H1 (cell line): ENCODE measurements at regions not wholly inside any gene's neighbourhood (a gene's known extent, or its start where the extent isn't known, plus 50 kb on each side); places are given as distances from the start of the nearest gene placed in this dataset.

Source experiments
- CTCF ChIA-PET: fragments of 300-600 bp; sonication (Branson Sonifier 250); formaldehyde crosslinking; loops from one replicate; lab custom pipeline; 2021; ENCODE audit not compliant: partially characterized antibody; lab: Charles Lee
- POLR2A ChIA-PET: fragments of 300-600 bp; sonication (Branson Sonifier 250); formaldehyde crosslinking; loops from one replicate; lab custom pipeline; 2021; ENCODE audit warnings: inconsistent platforms; ENCODE audit not compliant: partially characterized antibody; lab: Charles Lee
- DNase-seq, 2 experiments: peaks; one replicate each; pipeline versions ENCODE4 v3.0.0 to v3.0.0-alpha.2; 2010 to 2022; ENCODE audit warnings: low spot score in 2 of 2, low read depth in 1 of 2, mixed read lengths in 1 of 2
- FAIRE-seq: peaks from 2 replicates; lab custom pipeline; 2011; peaks lifted over from hg19 to GRCh38; lab: Jason Lieb, UNC
- H2AFZ ChIP-seq: 2 replicates; pipeline ENCODE4 v1.8.1; 2012; ENCODE audit warnings: low read length, inconsistent platforms
- H2AK5ac ChIP-seq: 2 replicates; pipeline ENCODE4 v1.6.1; 2013; ENCODE audit warnings: low read depth, low read length
- H2BK120ac ChIP-seq: replicated peaks from 2 replicates; pipeline ENCODE3; 2013; ENCODE audit warnings: low read depth, low read length, inconsistent platforms
- H2BK12ac ChIP-seq: 2 replicates; pipeline ENCODE4 v1.6.1; 2013; ENCODE audit warnings: low read depth, low read length
- H2BK15ac ChIP-seq: 2 replicates; pipeline ENCODE4 v1.6.1; 2013; ENCODE audit warnings: low read length
- H2BK20ac ChIP-seq: 2 replicates; pipeline ENCODE4 v1.6.1; 2013; ENCODE audit warnings: low read length
- H2BK5ac ChIP-seq: 2 replicates; pipeline ENCODE4 v1.6.1; 2013; ENCODE audit warnings: low read depth, low read length
- H3K14ac ChIP-seq: 2 replicates; pipeline ENCODE4 v1.6.1; 2013; ENCODE audit warnings: inconsistent platforms; ENCODE audit not compliant: insufficient read length
- H3K18ac ChIP-seq: 2 replicates; pipeline ENCODE4 v1.6.1; 2013; ENCODE audit warnings: low read length; ENCODE audit errors: extremely low read depth
- H3K23ac ChIP-seq: 2 replicates; pipeline ENCODE4 v1.6.1; 2013; ENCODE audit warnings: inconsistent platforms; ENCODE audit not compliant: insufficient read length
- H3K23me2 ChIP-seq: 2 replicates; pipeline ENCODE4 v1.6.1; 2013; ENCODE audit warnings: low read depth, low read length
- H3K27ac ChIP-seq: 2 replicates; pipeline ENCODE4 v1.6.1; 2011; ENCODE audit warnings: low read depth, low read length, inconsistent platforms
- H3K27me3 ChIP-seq, 4 experiments: replicated peaks in 1 of 4; 1 replicate in 1 of 4; 2 replicates in 3 of 4; pipeline versions ENCODE4 v1.6.1 to v1.8.1; 2011 to 2013; ENCODE audit warnings: low read length in 3 of 4, mild to moderate bottlenecking in 3 of 4, inconsistent platforms in 2 of 4, mixed read lengths in 2 of 4, moderate library complexity in 1 of 4; ENCODE audit not compliant: control insufficient read depth in 3 of 4, insufficient read depth in 3 of 4; ENCODE audit errors: extremely low read depth in 1 of 4
- H3K36me3 ChIP-seq, 4 experiments: 2 replicates each; pipeline versions ENCODE4 v1.6.1 to v1.8.1; 2011 to 2013; ENCODE audit warnings: mild to moderate bottlenecking in 4 of 4, low read length in 3 of 4, moderate library complexity in 2 of 4, control low read depth in 1 of 4, inconsistent platforms in 1 of 4; ENCODE audit not compliant: insufficient read depth in 4 of 4, control insufficient read depth in 2 of 4
- H3K4ac ChIP-seq: replicated peaks from 2 replicates; pipeline ENCODE3; 2013; ENCODE audit warnings: low read length, low read depth, mixed read lengths, inconsistent platforms; ENCODE audit not compliant: insufficient read length
- H3K4me1 ChIP-seq, 4 experiments: replicated peaks in 1 of 4; 1 replicate in 1 of 4; 2 replicates in 3 of 4; pipeline versions ENCODE4 v1.6.1 to v1.8.1; 2011 to 2013; ENCODE audit warnings: low read length in 3 of 4, inconsistent platforms in 2 of 4, mixed read lengths in 1 of 4; ENCODE audit not compliant: insufficient read depth in 4 of 4, control insufficient read depth in 3 of 4
- H3K4me2 ChIP-seq, 2 experiments: 2 replicates each; pipeline versions ENCODE4 v1.6.1 to v1.8.1; 2011 to 2013; ENCODE audit warnings: low read depth in 2 of 2, low read length in 2 of 2, control low read depth in 1 of 2, inconsistent platforms in 1 of 2, mild to moderate bottlenecking in 1 of 2; ENCODE audit not compliant: insufficient read depth in 1 of 2
- H3K4me3 ChIP-seq, 4 experiments: fragments of 200-600, 300-600 bp in 1 of 4; sonication (generic), shearing (Covaris generic), sonication (Bioruptor Twin) in 1 of 4; 2 replicates each; pipeline versions ENCODE4 v1.5.1 to v1.8.1; 2011 to 2016; ENCODE audit warnings: low read length in 4 of 4, low read depth in 3 of 4, control low read depth in 2 of 4, inconsistent platforms in 2 of 4, mild to moderate bottlenecking in 2 of 4, mixed read lengths in 1 of 4, moderate library complexity in 1 of 4; ENCODE audit not compliant: insufficient read depth in 2 of 4; ENCODE audit errors: extremely low read depth in 1 of 4
- H3K56ac ChIP-seq: replicated peaks from 2 replicates; pipeline ENCODE3; 2013; ENCODE audit warnings: low read depth, mild to moderate bottlenecking, mixed read lengths, low read length, inconsistent platforms; ENCODE audit not compliant: insufficient read length
- H3K79me1 ChIP-seq: 2 replicates; pipeline ENCODE4 v1.6.1; 2013; ENCODE audit warnings: low read depth, low read length, control low read depth
- H3K79me2 ChIP-seq, 2 experiments: 2 replicates each; pipeline versions ENCODE4 v1.6.1 to v1.8.1; 2012 to 2013; ENCODE audit warnings: low read length in 2 of 2, mild to moderate bottlenecking in 2 of 2, inconsistent platforms in 1 of 2; ENCODE audit not compliant: insufficient read depth in 2 of 2, control insufficient read depth in 1 of 2
- H3K9ac ChIP-seq, 4 experiments: replicated peaks in 1 of 4; 1 replicate in 1 of 4; 2 replicates in 3 of 4; pipeline versions ENCODE4 v1.6.1 to v1.8.1; 2011 to 2013; ENCODE audit warnings: low read depth in 3 of 4, low read length in 3 of 4, control low read depth in 2 of 4, mild to moderate bottlenecking in 2 of 4, moderate library complexity in 2 of 4, inconsistent platforms in 1 of 4; ENCODE audit errors: extremely low read depth in 1 of 4
- H3K9me3 ChIP-seq, 2 experiments: 2 replicates each; pipeline versions ENCODE4 v1.6.1 to v1.8.1; 2012 to 2013; ENCODE audit warnings: mild to moderate bottlenecking in 2 of 2, moderate library complexity in 2 of 2, control low read depth in 1 of 2, inconsistent platforms in 1 of 2, low read depth in 1 of 2, low read length in 1 of 2, mixed read lengths in 1 of 2; ENCODE audit not compliant: insufficient read depth in 2 of 2
- H4K20me1 ChIP-seq, 2 experiments: replicated peaks in 1 of 2; 2 replicates each; pipeline versions ENCODE3 to v1.8.1; 2011 to 2013; ENCODE audit warnings: inconsistent platforms in 2 of 2, low read length in 2 of 2, mild to moderate bottlenecking in 1 of 2; ENCODE audit not compliant: insufficient read depth in 2 of 2, control insufficient read depth in 1 of 2
- H4K5ac ChIP-seq: 2 replicates; pipeline ENCODE4 v1.6.1; 2013; ENCODE audit warnings: low read length, low read depth, mixed read lengths, inconsistent platforms; ENCODE audit not compliant: insufficient read length
- H4K8ac ChIP-seq: 2 replicates; pipeline ENCODE4 v1.8.0; 2013; ENCODE audit warnings: mild to moderate bottlenecking, moderate library complexity, low read length, inconsistent platforms; ENCODE audit not compliant: insufficient read depth; ENCODE audit errors: extremely low read depth
- H4K91ac ChIP-seq: replicated peaks from 2 replicates; pipeline ENCODE3; 2013; ENCODE audit warnings: low read length, mixed read lengths, inconsistent platforms; ENCODE audit not compliant: insufficient read length
- JUN ChIP-seq: IDR thresholded peaks from 2 replicates; pipeline ENCODE4 v1.6.1; 2011; ENCODE audit warnings: low read depth, mild to moderate bottlenecking, improper control_type of control experiment, low read length
- KDM5A ChIP-seq: fragments of 200-600 bp; IDR thresholded peaks from 2 replicates; pipeline ENCODE4 v1.7.1; 2012; ENCODE audit warnings: mild to moderate bottlenecking, low read length, inconsistent platforms, mixed read lengths
- POU5F1 ChIP-seq: IDR thresholded peaks from 2 replicates; pipeline ENCODE4 v1.6.1; 2011; ENCODE audit warnings: low read depth, mild to moderate bottlenecking, low read length, moderate library complexity
- TEAD4 ChIP-seq: IDR thresholded peaks from 2 replicates; pipeline ENCODE4 v1.6.1; 2012; ENCODE audit warnings: low read depth, low read length, inconsistent platforms, mixed read lengths
- WGBS, 2 experiments: shearing (Covaris generic) in 1 of 2; methylation state at CpG; one replicate each; pipeline versions ENCODE4 v1.1.6 to v1.1.7; 2013 to 2015; ENCODE audit warnings: low lambda C conversion rate in 2 of 2, mixed read lengths in 2 of 2, inconsistent platforms in 1 of 2, low coverage in 1 of 2, missing lambda C conversion rate in 1 of 2; ENCODE audit not compliant: insufficient replicate concordance in 2 of 2, insufficient coverage in 1 of 2, insufficient read length in 1 of 2; ENCODE audit errors: extremely low coverage in 1 of 2, missing lambda C conversion rate in 1 of 2; 5-methylcytosine and 5-hydroxymethylcytosine counted together
- TF ChIP-seq, protein P1 (sequence below), 3 experiments: IDR thresholded peaks; 1 replicate in 2 of 3; 2 replicates in 1 of 3; pipeline versions ENCODE4 v1.5.1 to v1.6.1; 2011; ENCODE audit warnings: low read length in 3 of 3, mild to moderate bottlenecking in 3 of 3, inconsistent platforms in 2 of 3, low read depth in 1 of 3, moderate library complexity in 1 of 3; ENCODE audit not compliant: insufficient read depth in 1 of 3; ENCODE audit errors: control extremely low read depth in 1 of 3

DNA sequence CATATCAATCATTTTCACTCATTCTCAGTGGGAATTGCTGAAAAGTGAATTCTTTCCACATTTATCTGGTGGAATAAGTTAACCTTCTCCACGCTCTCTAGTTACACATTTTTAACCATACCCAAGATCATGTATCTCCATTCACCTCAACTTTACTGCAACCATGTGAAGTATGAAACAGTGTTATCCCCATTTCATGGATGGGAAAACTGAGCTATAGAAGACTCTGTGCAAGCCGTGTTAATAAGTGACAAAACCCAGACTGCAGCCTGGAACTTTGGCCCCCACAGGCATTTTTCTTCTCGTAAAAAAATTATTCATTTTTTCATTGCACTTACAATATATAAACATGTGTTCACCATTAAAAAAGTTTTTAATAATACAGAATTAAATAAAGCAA is 82.4 kb upstream of the CCND2 start:
- no peak overlapping the region for H2BK5ac ChIP-seq
- no peak overlapping the region for H3K4me2 ChIP-seq
- no peak overlapping the region for H2BK15ac ChIP-seq
- ChIA-PET POLR2A (interaction anchor here (1.0 to 2.9 kb wide), 3 partner anchors 37 to 165 kb away, joined by 3 to 8 read pairs (median 3); no protein-coding TSS in a partner anchor), CTCF (interaction anchor here (0.6 to 1.5 kb wide), 4 partner anchors 10 to 91 kb away, joined by 3 to 5 read pairs (median 4); no protein-coding TSS in a partner anchor)
- no peak for DNase-seq
- no peaks in the 10 kb centered on the region for H3K27me3 ChIP-seq
- H4K91ac ChIP-seq = no peak overlapping the region
- no peaks in the 10 kb centered on the region for H3K79me1 ChIP-seq
- H2BK12ac ChIP-seq = no peak overlapping the region
- no peak overlapping the region for H4K8ac ChIP-seq
- H2BK20ac ChIP-seq = no peak overlapping the region
- no peaks in the 10 kb centered on the region for H3K9me3 ChIP-seq
- no peak overlapping the region for H3K56ac ChIP-seq
- peaks cover 0 to 10% (median 3%) of the 10 kb centered on the region in 4 experiments; a peak in 4 of 7 replicates for H3K4me1 ChIP-seq
- H3K14ac ChIP-seq = no peak overlapping the region
- H3K27ac ChIP-seq = no peak overlapping the region
- no peak overlapping the region for H3K18ac ChIP-seq
- no peak for FAIRE-seq
- no peak overlapping the region for H3K4me3 ChIP-seq
- no peaks in the 10 kb centered on the region for H3K23me2 ChIP-seq
- no peak overlapping the region for H3K9ac ChIP-seq
- no peak overlapping the region for H2AK5ac ChIP-seq
- no peak overlapping the region for H2BK120ac ChIP-seq
- H4K5ac ChIP-seq = no peak overlapping the region
- no peak overlapping the region for H2AFZ ChIP-seq
- H3K79me2 ChIP-seq = no peaks in the 10 kb centered on the region; a peak in 1 of 4 replicates
- no peak overlapping the region for H3K4ac ChIP-seq
- H3K23ac ChIP-seq = no peak overlapping the region
- 87% methylated on average over 3 of the region's 3 CpGs; no CpG with 5 or more reads in 1 of the 2 experiments for WGBS, 2 experiments
- no peaks in the 10 kb centered on the region for H4K20me1 ChIP-seq
- no peaks in the 10 kb centered on the region for H3K36me3 ChIP-seq
- TF ChIP-seq JUN (no peak), KDM5A (no peak), POU5F1 (no peak), TEAD4 (no peak)
- TF ChIP-seq, protein P1, sequence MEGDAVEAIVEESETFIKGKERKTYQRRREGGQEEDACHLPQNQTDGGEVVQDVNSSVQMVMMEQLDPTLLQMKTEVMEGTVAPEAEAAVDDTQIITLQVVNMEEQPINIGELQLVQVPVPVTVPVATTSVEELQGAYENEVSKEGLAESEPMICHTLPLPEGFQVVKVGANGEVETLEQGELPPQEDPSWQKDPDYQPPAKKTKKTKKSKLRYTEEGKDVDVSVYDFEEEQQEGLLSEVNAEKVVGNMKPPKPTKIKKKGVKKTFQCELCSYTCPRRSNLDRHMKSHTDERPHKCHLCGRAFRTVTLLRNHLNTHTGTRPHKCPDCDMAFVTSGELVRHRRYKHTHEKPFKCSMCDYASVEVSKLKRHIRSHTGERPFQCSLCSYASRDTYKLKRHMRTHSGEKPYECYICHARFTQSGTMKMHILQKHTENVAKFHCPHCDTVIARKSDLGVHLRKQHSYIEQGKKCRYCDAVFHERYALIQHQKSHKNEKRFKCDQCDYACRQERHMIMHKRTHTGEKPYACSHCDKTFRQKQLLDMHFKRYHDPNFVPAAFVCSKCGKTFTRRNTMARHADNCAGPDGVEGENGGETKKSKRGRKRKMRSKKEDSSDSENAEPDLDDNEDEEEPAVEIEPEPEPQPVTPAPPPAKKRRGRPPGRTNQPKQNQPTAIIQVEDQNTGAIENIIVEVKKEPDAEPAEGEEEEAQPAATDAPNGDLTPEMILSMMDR (IDR thresholded peaks at IDR 0.05; ENCODE audit: control extremely low read depth in 1 of 3, insufficient read depth in 1 of 3, low read depth in 1 of 3, low read length in 3 of 3) = no peak
